ENCODE measurements at regions not wholly inside any gene's neighbourhood (a gene's known extent, or its start where the extent isn't known, plus 50 kb on each side); places are given as distances from the start of the nearest gene placed in this dataset.

DNA sequence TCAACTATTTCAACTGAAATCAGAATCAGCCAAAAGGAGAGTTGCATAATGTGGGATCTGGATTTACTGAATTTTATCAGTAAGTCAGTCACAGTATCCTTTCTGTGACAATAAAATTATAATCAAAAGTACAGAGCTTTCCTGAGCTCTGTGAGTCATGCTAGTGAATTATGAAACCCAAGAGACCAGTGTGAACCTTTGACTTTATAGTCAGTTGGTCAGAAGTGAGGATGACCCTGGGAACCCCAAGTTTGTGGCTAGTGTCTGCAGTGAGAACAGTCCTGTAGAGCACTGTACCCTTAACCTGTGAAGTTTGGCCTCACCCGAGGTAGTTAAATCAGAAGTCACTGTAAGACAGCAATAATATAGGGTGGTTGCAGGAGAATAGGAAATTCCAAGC lies 381.7 kb downstream of the CDH19 start:
- TF ChIP-seq, protein P1, sequence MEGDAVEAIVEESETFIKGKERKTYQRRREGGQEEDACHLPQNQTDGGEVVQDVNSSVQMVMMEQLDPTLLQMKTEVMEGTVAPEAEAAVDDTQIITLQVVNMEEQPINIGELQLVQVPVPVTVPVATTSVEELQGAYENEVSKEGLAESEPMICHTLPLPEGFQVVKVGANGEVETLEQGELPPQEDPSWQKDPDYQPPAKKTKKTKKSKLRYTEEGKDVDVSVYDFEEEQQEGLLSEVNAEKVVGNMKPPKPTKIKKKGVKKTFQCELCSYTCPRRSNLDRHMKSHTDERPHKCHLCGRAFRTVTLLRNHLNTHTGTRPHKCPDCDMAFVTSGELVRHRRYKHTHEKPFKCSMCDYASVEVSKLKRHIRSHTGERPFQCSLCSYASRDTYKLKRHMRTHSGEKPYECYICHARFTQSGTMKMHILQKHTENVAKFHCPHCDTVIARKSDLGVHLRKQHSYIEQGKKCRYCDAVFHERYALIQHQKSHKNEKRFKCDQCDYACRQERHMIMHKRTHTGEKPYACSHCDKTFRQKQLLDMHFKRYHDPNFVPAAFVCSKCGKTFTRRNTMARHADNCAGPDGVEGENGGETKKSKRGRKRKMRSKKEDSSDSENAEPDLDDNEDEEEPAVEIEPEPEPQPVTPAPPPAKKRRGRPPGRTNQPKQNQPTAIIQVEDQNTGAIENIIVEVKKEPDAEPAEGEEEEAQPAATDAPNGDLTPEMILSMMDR (conservative IDR thresholded peaks at IDR 0.05), result no peak
- no peak overlapping the region for H3K27ac ChIP-seq

DNA sequence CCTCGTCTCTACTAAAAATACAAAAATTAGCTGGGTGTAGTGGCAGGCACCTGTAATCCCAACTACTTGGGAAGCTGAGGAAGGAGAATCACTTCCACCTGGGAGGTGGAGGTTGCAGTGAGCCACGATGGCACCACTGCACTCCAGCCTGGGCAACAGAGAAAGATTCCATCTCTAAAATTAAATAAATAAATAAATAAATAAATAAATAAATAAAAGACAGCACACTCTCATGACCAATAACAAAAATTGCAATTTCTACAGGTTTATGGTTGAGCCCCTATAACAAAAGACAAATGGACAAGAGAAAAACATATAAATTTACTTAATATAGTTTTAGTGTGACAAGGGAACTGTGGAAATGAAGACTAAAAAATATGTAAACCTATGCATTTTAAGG lies 384.1 kb downstream of the CDH19 start:
- no peak overlapping the region for H3K27ac ChIP-seq
- TF ChIP-seq, protein P1 (conservative IDR thresholded peaks at IDR 0.05), result no peak

DNA sequence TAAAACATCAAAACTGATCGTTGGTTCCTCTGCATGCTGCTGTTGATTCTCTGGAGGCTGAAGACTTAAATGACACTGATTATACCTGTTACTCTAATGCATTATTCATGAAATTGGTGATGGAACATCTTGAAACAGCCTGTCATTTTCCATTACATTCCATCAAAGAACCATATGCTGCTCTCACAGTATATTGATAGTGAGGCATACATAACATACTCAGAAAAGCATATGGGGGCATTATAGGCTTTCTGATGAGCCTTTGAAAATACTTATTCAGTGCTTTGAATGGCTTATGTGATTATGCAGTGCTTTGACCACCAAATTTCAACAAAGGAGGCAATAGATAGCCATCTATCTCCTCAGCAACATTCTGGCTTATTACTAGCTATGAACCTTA lies 392.1 kb downstream of the CDH19 start:
- TF ChIP-seq, protein P1 (conservative IDR thresholded peaks at IDR 0.05), result no peak
- H3K27ac ChIP-seq, result no peak overlapping the region

DNA sequence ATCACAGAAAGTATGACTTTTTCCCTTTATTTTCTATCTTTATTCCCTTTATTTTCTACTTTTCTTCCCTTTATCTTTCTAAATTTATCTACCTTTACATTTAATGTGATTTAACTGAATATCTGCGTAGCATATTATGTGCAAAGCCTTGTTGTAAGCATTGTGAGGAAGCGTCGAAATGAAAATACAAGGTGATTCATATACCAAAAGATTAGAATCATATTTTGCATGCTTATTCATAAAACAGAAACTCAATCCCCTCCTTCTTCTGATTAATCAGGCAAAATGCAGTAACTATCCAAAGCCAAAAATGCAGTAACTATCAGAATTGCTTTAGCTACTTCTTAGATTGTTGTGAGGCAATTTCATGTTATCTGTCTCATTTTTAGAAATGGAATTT lies 393.0 kb downstream of the CDH19 start:
- no peak overlapping the region for H3K27ac ChIP-seq
- TF ChIP-seq, protein P1 (conservative IDR thresholded peaks at IDR 0.05), result no peak

DNA sequence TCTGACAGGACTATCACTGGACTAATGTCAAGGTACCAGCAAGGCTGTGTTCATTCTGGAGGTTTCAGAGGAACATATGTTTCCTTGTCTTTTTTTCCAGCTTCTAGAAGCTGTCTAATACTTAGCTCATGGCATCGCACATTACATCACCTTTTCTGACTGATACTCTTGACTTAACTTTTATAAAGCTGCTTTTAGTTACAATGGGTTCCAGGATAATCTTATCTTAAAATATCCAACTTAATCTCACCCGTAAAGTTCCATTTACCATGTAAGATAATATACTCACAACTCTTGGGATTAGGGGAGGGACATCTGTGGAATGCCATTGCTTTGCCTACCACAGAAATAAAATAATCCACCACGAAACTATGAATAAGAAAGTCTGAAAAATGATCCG lies 394.2 kb downstream of the CDH19 start:
- no peak overlapping the region for H3K27ac ChIP-seq
- TF ChIP-seq, protein P1 (conservative IDR thresholded peaks at IDR 0.05), result no peak

DNA sequence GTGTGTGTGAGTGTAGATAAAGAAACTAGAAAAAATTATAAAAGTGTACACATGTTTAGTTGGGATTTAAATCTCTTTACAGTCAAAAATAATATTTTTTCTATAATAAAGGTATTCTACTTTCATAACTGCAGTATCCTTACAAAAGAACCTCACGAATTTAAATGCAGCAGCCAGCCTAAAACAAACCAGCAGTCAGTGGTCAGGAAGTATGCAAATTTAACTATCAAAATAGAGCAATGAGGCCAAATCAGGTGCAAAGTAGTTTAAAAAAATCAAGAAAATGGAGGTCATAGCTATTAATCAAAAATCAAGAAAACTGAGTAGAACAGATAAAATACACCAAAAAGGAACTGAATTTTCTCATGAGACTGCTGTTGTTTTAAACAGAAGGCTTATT lies 407.1 kb downstream of the CDH19 start:
- no peak overlapping the region for H3K27ac ChIP-seq
- TF ChIP-seq, protein P1 (conservative IDR thresholded peaks at IDR 0.05), result no peak

DNA sequence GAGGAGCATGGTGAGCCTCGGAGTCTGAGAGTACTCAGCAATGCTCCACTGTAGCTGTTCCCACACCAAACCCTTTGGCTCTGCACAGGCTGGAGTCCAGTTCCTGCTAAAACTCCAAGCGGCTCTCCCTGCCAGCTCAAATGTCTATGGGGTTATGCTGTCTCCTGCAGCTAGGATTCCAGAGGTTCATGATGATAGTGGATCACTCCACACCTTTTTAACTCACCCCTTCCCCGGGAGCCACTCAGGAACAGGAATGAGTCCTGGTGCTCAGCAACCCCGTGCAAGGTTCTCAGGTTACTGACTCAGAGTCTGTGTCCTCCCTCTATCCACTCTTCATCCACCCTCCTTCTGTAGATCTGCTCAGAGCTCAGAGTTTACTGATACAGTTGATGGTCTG lies 410.0 kb downstream of the CDH19 start:
- no peak overlapping the region for H3K27ac ChIP-seq
- TF ChIP-seq, protein P1 (conservative IDR thresholded peaks at IDR 0.05), result no peak

DNA sequence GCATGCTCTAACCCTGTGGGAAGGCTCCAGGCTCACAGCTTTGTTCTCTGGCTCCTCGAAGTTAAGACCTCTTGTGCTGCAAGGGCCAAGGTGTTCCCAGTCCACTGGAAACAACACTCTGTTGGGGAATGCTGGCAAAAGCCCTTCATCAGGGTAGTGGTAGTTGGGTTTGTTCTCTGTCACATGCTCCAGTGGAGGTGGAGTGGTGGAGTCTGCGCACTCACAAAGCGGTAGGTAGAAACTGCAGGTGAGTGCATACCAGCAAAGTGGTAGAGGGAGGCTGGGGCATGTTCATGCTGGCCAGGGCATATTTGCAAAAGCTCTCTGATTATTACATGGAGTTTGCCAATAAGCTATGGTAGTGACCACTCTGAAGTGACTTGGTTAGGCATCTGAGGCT lies 410.5 kb downstream of the CDH19 start:
- TF ChIP-seq, protein P1 (conservative IDR thresholded peaks at IDR 0.05), result no peak
- no peak overlapping the region for H3K27ac ChIP-seq
